GF-D8 (cell line): ENCODE measurements at regions not wholly inside any gene's neighbourhood (a gene's known extent, or its start where the extent isn't known, plus 50 kb on each side); places are given as distances from the start of the nearest gene placed in this dataset.
"Not testable (repeated sequence)": the region's sequence is repeated elsewhere in the genome, so short reads cannot be mapped to it uniquely, and the experiment has no call there.

Source experiments
- DNase-seq: peaks from one replicate; lab custom pipeline; 2025; lab: John Stamatoyannopoulos, UW

DNA sequence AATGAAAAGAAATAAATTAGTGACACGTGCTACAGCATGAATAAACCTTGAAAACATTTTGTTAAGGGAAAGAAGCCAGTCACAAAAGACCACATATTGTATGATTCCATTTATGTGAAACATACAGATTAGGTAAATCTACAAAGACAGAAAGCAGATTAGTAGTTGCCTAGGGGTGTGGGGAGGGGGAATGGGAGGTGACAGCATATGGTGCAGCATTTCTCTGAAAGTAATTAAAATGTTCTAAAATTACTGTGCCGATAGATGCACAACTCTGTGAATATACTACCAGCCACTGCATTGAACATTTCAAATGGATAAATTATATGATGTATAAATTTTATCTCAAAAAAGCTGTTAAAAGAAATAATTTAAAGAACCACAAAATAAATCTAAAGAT is 161.0 kb downstream of the TRIB2 start:
- DNase-seq = no peak

DNA sequence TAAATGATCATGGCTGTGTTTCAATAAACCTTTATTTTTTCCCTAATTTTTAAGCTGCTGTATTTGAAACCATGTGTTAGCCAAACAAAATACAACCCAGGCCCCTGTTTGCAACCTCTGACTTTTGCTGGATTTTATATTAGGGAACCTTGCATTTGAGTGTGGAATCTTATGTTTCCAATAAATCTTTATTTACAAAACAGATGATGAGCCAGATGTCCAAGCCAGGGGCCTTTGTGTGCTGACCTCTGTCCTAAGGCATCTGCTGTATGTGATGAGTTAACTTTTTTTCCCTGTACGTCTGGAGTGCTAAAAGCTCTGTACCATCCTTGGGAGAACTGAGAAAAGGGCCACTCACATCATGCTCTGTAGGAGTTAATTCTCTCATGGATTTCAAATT is 162.9 kb downstream of the TRIB2 start:
- DNase-seq = no peak

DNA sequence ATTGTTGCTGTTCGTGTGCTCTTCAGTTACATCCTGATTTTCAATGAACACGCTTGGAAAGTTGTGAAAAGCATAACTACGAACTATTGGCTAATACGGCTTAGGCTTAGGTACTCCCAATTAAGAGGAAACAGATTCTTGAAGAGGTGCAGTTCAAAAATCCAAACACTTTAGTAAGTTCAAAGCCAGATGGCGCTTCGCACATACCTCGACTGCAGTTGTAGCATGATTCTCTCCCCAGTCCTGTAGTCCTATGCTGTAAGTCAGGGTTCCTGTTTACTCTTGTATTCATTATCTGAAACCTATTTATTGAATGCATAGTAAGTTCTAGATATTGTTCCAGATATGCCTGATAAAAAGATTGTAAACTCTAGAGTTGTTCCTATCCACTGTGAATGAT is 165.2 kb downstream of the TRIB2 start:
- no peak for DNase-seq

DNA sequence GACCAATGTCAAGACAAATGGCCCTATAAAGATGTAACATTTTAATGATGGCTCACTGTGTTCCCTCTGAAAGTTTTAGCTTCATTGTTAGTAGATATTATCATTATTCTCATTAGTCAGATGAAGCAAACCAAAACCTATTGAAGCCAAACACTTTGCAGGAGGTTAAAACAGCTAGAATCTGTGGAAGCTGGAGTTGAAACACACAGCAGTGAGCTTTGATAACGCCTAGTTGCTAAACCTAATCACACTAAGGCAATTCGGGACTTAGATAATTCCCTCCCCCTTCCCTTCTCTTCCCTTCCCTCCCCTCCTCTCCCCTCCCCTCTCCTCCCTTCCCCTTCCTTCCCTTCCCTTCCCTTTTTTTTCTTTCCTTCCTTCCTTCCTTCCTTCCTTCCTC is 165.7 kb downstream of the TRIB2 start:
- no peak for DNase-seq

DNA sequence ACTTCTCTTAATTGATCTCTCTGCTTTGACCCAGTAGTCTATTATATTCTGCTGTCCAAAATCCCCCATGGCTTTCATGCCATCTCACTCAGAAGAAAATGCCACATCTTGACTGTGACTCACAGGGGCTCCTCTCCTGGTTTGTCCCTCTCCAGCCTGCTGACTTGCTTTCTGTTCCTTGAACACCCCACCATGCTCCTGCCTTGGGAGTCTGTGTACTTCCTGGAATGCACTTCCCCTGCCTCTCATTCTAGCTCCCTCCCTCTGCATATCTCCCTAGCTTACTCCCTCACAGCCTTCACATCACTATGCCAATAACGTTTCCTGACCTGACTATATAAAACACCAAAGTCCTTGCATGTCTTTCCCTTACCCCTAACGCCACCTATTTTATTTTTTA is 167.2 kb downstream of the TRIB2 start:
- DNase-seq = no peak

DNA sequence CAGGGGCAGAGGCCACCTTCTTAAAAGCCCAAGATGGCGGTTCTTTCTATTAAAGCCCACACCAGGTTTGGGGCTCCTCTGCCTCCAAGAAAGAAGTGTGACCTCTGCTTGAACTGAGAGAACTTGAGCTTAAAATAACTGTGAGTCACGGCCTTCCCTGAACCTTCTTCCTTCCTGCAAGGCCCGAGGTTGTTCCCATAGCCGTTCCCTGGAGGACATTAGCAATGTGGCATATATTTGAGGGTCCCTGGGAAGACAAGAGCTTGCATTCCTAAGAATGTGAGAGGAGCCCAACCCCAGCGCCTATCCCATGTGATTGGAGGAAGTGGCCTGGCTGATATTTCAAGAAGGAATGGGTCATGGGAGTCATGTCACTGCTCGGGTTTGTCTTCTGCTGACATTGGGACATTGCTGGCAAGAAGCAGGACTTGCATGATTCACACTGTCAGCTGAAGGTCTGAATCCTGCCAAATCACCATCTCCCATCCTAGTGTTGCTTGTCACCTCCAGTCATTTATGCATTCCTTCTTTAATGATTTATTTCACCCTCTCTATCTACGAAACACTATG is 168.1 kb downstream of the TRIB2 start:
- DNase-seq = no peak

DNA sequence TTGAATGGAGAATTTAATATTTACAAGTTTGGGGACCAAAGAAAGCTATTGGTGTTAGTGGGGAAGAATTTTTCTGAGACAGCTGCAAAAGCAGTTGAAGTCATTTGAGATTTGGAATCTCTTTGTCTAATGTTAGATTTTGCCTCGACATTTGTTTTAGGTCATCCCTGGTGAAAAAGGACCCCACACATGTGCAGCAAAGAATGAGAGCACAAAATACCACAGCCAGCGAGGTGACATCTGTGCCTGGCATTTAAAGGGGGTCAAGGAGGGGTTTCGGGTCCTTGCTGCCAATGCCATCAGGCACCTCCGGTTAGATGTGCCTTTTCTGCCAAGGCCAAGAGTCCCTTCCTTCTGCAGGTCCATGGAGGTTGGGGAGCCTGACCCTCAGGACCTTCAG is 173.3 kb downstream of the TRIB2 start:
- DNase-seq = no peak

DNA sequence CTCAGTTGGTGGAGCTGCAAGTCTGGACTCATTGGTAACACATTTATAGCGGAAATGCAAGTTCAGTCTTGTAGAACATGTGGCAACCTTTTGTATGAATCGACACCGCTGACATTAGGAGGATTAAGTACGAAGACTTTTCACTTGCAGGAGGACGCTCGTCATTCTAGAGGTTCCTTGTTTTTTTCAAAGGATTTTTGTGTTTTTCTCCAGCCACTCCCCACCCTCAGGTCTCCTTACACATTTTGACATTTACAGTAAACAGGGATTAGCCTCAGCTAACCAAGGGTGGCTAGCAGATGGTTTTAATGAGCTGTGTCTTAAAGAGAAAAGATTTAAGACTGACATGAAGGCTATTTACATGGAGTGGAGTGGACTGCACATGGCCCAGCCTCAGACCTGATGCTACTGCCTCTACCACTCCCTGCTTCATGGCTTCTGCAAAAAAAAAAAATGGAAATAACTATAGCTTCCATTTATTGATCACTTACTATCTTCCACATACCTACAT is 173.8 kb downstream of the TRIB2 start:
- DNase-seq = no peak

DNA sequence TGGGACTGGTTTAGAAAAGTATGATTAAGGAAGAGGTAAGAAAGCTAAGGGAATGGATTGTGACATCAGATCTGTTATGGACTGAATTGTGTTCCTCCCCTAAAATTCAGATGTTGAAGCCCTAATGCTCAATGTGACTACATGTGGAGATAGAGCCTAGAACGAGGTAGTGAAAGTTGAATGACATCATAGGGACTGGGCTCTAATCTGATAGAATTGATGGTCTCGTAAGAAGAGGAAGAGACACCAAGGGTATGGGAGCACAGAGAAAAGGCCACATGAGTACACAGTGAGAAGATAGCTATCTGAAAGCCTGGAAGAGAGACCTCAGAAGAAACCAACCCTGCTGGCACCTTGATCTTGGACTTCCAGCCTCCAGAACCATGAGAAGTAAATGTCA is 178.3 kb downstream of the TRIB2 start:
- no peak for DNase-seq

DNA sequence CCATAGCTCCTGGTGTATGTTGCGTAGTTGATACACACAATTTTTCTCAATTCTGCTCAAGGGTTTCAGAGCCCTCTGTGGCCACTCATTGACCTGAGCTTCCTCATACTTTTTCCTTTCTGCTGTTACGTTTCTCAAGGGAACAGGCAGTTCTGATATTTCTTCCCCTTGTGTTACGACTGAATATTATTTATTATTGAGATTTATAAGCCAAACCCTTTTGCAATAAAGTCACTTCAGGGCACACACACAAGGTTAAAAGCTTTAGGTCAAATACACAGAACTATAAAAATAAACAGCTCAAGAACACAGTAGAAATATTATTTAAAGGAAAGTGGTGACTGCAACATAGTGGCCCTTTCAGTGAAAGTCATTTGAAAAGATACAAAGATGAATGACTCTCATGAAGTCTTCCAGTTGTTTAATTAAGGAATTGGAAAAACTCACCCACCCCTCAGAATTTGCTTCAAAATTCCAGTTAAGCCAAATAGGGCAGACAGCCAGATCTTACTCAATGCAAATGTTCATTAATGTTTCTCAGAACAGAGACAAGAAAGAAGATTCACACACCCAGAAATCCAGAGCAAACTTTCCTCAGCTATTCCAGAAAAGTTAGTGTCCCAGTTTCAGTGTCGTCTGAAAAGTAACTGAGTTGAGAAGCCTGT is 179.7 kb downstream of the TRIB2 start:
- DNase-seq = no peak

DNA sequence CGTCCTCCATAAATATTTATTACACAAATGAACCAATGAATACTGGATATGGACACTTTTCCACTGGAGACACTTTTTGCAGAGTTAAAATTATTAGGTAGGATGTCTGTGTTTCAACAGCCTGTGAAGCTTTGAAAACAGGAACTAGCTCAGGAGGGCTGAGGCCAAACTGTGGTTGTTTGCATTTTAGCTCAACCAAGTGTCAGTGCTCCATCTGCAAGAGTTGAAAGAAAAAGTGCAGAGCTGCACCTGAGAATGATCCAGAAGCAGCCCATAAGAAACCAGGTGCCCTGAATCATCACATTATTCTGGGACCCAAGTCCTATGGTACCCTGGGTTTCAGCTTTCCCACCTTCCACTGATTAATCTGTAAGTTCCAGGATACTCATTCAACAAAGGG is 180.4 kb downstream of the TRIB2 start:
- no peak for DNase-seq

DNA sequence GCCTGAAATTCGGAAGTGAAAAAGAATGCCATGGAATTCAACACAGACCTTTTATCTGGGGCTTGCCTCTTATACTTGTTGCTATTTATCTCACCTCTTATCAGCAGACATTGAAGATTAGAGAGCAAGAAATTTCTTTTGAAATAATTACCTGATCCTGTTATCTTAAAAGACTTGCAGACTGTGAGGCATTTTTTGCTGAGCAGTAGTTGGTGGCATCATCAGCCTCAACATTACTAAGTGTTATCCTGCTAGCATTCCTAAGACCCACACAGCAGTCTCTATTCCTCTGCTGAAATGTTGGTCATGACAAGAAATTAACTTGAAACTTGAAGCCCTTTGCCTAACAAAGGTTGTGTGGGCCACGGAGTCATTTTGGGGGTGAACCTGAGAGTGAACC is 186.5 kb downstream of the TRIB2 start:
- DNase-seq = no peak

DNA sequence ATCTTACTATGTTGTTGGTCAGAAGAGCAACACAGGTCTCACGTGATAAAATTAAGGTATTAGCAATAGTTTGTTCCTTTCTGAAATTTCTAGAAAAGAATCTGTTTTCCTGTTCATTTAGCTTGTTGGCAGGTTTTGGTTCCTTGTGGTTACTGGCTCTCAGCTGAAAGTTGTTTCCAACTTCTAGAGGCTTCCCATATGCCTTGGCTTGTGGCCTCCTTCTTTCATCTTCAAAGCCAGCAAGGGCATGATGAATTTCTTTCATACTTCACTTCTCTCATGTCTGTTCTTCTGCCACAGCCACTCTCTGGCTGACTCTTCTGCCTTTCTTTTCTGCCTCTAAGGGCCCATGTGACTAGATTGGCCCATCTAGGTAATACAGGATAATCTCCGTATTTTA is 193.7 kb downstream of the TRIB2 start:
- DNase-seq = no peak

DNA sequence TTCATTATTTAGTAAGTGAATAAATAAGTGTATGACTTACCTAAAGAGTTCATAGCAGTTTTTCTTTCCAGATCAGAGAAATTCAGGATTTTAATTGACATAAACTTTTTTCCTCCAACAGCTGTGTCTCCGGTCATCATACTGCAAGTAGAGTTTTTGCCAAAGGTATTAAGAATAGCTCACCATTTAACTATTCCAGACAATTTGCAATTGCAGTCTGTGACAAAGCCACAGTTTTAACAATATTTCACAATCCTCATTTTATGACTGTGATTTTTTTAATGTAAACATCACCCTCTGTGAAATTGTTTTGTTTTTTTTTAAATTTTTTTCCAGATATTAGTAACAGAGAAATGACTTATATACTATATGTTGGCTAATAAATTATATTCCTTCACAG is 199.1 kb downstream of the TRIB2 start:
- no peak for DNase-seq

DNA sequence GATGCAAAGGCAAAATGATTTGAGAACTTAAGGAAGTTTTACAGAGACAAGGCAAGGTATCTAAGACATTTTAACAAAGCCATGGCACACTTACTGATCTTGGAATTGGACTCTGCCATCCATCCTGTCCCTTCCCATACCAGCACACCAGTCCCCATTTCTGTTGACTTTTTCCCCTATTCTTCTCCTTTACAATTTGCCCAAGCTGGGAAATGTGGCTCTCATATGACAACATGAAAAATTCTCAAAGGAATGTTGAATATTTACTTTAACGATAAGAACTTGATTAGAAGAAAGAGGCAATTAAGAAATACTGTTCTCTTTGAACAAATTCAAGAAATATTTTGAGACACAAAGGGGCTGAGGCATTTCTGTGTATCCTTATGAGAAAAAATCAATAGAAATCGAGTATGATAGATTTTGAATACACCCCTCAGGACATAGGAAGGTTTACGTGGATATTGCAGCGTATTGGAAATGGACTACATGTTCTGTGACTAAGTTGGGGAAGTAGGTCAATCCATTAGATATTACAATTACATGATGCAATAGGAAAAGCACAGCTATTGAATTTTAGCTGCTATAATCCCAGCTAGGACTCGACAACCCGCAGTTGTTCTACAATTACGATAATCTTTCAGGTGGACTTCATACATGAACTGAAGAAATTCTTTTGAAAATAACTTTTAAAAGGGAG is 201.6 kb downstream of the TRIB2 start:
- DNase-seq = no peak

DNA sequence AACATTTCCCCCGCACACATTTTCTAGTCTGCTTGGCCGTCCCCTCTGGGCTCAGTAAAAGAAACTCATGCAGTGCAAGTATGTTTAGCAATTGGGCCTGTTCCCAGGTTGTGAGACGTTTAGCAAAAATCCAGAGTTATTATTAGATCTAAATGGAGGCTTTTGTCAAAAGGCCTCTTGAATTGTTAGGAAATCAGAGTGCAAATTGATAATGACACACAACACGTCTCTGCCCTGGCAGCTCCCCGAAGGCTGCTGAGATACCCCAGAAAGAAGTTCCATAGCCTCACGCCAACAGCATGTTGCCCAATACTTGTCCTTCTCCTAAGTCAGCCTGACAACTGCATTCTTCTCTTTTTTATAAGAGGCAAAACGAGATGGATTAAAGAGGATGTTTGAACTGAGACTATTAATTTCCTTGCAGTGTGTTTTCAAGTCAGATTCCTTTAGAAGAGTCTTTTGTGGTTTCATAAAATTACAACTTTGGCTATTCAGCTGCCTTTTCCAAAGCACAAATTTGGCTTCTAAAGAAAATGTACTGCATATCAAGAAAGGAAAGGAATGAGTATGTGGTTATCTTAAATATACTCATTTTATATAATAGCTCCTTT is 202.2 kb downstream of the TRIB2 start:
- no peak for DNase-seq

DNA sequence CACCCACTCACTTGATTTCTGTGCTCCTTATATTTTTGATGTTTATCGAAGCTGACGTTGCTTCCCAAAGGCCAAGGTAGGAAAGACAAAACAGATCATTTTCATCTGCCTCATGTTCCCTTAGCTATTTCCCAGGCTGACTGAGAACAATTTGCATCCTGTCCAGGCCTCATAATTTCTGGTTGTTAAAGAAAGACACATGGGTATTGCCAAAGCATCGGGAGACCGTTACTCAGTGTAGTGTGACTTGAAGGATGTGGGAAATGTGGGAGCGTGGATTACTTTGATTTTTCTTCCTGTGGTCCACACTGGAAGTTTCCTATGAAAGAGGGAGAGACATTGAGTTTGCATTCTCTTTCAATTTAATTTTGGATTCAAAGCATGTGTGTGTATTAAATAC is 204.6 kb downstream of the TRIB2 start:
- no peak for DNase-seq

DNA sequence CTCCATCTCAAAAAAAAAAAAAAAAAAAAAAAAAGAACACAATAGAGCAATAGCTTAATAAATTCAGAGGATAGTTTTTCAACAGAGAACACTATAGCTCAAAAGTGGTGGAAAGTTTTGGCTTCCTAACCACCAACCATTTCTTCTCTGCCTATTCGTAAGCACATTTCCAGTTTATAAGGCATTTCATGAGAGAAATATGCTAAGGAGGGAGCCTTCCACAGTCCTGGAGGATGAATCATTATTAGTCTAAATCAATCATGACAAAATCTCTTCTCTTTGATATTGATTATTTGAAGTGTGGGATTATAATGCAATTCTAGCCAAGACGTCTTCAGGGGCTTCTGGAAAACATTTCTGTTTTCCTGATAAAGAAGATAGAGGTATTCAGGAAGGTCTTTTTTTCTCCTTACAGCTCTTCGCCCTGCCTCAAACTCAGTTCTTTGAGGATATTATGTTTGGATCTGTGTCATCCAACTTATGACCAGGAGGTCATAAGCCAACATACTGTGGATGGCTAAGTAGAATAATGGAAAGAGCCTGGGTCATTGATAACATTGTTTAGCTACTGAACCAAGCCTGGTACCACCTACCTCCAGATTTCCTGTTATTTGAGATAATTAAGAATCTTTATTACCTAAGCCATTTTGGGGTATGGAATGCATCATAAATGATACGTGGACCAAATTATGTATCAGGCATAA is 207.3 kb downstream of the TRIB2 start:
- DNase-seq = no peak

DNA sequence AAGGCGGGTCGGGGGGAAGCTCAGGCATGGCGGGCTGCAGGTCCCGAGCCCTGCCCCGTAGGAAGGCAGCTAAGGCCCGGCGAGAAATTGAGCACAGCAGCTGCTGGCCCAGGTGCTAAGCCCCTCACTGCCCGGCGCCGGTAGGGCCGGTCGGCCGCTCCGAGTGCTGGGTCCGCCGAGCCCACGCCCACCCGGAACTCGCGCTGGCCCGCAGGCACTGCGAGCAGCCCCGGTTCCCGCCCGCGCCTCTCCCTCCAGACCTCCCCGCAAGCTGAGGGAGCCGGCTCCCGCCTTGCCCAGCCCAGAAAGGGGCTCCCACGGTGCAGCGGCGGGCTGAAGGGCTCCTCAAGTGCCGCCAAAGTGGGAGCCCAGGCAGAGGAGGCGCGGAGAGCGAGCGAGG is 209.9 kb downstream of the TRIB2 start:
- DNase-seq = not testable (repeated sequence)

DNA sequence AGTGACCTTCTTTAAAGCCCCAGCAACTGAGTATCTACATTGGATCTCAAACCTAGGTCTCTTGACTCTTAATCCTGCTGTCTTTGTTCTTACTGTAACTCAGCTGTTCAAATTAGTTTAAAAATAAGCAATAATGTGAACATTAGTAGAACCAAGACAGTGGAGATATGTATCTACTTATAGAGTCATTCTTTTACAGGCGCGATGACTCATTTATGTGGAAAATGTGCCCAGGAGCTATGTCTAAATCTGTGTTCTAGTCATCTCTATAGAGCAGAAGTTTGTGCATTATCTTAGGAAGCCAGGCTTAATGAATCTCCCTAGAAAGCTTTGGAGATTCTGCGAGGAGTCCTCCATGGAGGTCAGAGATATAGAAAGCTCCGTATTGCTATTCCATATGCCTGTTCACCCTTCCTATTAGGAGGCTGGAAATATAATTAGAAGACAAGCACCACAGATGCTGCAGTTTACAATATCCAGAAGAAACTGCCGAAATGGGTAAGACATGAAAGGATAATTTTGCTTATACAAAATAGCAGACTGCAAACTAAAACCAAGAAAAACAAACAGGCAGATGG is 211.6 kb downstream of the TRIB2 start:
- DNase-seq = no peak

DNA sequence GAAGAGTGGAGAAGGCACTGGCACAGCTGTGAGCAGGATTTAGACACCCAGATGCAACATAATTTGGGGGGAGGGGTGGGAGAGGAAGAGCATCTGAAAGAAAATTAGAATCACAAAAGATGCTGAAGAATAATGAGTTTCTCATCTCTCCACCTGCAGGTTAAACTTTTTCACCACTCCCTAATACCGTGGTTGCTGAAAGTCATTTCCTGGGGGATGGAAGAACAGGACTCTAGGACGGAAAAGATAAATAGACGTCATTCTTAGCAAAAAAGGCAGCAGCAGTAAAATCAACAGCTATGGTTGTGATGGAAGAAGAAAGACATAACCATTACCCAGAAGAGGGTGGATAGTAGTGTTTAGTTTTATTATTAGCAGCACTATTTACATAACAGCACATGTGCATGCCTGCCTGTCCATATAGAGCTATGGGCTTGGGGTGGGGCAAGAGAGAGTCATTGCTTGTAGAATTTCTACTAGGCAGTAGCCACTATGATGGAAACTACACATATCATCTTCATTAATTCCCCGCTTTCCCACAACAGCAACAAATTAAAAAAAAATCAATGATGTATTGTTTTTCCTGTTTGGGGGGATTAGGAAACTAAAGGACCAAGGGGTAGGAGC is 212.2 kb downstream of the TRIB2 start:
- no peak for DNase-seq

DNA sequence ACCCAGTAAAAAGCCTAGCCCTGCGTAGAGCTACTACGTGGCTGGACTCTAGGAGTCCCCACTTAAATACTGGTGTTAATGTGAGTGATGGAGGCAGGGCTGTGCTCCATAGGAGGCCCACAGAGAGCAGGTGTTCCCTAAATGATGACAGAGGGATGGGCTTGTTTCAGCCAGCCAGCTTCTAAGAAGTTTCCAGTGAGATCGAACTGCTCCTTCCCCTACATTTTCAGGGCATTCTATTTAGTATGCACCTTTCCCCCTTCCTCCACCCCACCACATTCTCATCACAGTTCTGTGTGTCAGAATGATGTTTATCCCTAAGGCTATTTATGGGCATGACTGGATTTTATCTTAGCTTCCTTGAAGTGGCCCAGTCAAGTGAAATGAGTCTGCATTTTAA is 213.0 kb downstream of the TRIB2 start:
- no peak for DNase-seq
